OCI-M1 (cell line): ENCODE measurements at regions not wholly inside any gene's neighbourhood (a gene's known extent, or its start where the extent isn't known, plus 50 kb on each side); places are given as distances from the start of the nearest gene placed in this dataset.

Source experiments
- DNase-seq: peaks from one replicate; lab custom pipeline; 2025; lab: John Stamatoyannopoulos, UW

DNA sequence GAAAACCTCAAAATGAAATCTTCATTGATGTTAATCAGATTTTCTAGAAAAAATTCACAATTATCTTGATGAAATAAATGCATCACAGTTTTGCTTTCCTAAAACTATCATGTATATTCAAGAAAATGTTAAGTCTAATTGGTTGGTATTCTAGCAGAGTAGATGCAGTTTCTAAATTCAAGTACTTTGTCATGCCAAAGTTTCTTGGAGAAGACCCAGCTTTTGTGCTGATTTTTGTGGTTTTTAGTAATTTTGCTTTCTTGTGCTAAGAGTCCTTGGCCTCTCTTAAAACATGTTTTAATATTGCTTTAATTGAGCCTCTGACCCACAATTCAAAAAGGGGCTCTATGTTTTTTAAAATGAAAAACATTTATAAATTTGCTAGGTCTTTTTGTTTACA, 924.8 kb upstream of the PTPRD start:
- DNase-seq: no peak

DNA sequence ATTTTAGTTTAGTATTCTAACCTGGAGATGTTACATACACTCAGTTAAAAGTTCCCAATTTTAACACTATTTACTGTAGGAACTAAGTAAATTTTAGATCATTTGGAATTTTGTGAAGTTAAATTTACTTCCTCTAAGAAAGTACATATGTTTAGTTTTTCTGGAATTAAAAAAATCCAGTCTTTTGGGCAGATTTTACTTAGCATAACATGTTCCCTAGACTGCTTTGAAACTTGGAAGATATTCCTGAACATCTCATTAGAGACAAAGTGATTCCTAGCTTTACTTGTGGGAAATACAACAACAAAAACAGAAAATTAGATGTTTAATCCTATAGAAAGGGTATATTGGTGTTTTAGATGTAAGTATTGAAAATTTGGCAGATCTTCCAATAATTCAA, 930.0 kb upstream of the PTPRD start:
- no peak for DNase-seq

DNA sequence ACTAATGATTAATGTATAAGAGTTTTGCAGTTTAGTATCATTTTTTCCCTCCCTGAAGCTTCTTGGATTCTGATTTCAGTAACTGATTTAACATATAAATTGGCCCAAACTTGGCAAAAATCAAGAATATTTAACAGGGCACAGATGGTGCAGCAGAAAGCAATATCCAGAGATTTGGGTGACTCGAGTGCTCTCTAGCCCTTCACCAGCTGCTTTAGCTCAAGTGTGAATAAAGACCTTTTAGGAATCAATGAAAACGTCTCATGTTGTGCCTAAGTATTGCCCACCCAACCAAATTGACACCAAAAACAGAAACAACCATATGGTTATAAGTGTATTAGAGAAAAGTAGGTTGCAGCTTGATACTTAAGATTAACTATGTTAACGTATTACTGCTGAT, 933.4 kb upstream of the PTPRD start:
- DNase-seq: no peak

DNA sequence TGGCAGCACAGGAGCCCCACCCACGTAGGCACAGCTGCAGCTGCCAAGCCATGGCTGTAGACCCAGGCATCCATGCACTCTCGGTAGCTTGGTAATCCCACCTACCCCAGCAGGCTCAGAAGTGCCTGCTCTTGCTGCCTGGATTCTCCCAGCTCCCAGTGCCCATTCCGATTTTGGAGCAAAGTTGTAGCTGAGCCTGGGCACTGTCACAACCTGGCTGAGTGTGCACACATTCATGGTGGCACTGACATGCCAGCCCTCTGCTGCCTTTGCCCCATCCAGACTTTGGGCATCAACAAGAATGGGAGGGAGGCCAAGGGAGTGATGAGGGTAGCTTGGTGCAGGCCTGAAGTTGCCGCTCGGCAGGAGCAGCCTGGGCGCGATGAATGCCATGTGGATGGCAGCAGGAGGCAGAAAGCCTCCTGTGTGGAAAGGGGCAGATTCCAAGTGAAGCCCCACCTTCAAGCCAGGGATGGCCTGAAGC, 936.6 kb upstream of the PTPRD start:
- DNase-seq: no peak

DNA sequence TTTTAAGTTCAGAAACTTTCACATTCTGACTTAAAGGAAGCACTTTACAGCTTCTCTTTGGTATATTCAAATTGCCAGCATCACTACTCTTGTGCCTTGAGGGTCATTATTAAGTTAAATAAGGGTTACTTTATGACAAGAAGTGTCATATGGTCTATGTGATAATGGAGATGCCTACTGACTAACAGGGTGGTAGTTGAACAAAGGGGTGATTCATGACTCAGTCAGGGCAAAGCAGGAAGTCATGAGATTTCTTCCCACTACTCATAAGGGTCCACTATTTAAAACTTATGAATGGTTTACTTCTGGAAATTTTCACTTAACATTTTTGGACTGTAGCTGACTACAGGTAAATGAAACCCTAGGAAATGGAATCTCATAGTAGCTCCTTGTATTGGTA, 938.3 kb upstream of the PTPRD start:
- DNase-seq: no peak

DNA sequence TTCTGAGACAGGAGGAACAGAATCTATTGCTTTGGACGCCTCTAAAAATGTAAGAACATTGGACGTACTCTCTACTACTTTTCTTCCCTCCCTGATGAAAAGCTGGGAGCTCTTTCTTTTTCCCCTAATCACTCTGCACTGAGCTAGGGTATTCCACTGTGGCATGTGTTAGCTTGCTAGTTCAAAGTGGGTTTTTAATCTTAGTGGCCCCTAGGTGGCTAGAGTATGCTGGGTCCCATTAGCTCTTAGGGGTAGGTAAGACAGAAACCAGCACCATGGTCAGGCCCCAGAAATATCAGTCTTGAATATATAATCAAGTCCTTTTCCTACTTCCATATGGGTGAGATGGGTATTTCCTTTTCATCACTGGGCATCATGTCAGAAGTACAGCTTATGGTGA, 945.2 kb upstream of the PTPRD start:
- no peak for DNase-seq

DNA sequence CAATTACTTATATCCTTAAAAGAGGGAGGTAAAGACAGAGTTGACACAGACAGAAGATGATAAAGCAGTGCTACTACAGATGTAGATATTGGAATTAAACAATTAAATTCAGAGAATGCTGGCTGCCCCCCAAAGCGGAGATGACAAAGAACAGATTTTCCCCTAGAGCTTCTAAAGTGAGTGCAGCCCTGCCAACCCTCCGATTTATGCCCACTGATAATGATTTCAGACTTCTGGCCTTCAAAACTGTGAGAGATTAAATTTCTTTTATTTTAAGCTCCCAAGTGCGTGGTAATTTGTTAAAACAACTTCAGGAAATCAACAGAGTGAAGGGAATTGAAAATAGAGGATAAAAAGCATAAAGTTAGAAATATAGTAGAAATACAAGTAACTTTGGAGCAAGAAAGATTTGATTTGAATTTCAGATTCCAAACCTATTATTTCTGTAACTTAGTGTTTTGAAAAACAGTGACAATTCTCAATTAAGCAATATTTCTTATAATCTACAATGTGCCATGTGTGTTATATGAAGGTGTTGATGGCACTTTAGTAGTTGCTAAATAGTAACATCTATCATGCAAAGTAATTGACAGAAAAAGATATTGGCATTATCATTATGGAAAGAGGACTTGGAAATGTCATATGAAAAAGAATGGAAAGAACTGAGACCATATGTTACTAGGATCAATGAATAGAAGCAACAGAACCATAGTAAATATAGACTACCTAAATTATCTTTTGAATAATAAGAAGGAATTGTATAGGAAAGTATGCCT, 946.4 kb upstream of the PTPRD start:
- no peak for DNase-seq

DNA sequence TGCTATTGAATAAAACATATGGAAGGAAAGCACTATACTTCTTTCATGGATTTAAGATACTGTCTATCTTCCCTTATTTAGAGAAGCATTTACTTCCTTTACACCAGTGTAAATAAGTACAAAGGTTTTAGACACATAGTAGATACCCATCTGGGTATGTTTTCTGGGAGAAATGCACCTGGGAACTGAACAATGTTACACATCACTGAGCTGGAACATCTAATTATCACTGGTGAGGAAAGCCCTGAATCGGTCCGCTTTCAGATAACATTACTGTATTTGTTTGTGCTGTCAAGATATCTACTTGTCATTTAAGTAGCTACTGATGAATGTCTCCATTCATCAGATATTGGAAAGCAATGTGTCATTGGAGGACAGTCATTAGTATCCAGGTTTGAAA, 964.7 kb upstream of the PTPRD start:
- no peak for DNase-seq

DNA sequence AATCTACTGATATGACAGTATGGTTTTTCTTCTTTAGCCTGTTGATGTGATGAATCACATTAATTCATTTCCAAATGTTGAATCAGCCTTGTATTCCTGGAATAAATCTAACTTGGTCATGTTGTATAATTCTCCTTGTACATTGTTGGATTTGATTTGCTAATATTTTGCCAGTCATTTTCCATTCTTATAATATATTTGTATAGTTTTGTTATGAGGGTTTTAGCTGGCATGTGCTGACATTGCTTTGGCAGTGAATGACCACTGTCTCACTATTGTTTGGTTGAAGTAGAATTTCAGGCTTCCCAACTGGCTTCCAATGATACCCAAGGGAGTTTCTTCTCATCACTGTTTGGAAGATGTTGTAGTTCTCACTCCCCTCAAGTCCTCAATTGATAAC, 983.0 kb upstream of the PTPRD start:
- no peak for DNase-seq

DNA sequence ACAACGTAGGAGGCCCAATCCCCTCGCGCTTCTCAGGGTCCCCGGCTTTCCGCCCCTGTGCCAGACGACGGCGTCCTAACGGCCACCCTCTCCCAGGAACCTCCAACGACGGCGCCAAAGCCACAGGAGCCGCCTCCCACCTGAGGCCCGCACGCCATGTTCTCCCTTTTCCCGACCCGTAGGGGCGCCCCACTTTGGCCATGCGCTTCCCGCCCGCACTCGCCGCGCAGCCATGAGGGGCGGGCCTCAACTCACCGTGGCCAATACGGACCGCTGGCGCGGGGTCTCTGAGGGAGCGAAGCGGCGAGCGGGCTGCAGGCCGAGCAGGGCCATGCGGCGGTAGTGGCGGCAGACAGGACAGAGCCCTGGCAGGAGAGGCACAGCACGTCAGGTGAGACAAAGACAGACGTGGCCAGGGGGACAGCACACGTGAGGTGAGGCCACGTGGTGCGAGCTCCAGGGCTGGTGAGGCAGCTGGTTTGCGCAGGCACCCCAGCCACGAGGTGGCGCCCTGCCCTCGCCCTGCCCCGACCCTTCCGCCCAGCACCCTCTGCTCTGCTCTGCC, 1005.5 kb upstream of the PTPRD start:
- no peak for DNase-seq

DNA sequence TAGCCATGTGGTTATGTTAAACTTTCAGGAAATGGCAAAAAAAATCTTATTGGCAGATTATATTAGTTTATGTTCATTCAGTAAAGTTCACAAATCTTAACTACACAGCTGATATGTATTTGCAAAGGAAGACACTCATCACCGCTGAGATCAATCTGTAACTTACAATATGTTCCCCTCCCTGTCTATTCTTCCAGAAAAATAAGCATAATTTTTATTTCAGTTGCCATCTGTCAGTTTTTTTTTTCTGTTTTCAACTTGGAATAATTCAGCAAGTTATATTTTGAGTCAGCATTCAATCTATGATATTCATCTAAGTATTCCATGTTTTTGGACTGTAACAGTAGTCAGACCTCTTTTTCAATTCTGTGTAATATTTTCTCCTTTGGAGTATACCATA, 1019.9 kb upstream of the PTPRD start:
- no peak for DNase-seq

DNA sequence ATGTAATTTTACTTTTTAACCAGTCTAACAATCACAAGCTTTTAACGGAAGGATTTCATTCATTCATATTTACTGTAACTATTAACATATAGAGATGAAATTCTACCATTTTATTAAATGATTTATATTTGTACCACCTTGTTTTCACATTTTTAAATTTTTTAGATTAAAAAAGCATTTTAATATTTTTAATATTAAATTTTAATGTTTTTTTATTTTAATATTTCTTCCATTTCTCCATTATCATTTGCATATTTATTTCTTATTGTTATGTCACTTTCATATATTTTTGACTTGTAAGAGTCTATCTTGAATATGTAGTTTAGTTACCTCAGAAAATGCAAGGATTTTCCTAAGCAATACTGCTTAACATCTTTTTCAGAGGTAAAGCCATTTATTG, 1034.0 kb upstream of the PTPRD start:
- no peak for DNase-seq

DNA sequence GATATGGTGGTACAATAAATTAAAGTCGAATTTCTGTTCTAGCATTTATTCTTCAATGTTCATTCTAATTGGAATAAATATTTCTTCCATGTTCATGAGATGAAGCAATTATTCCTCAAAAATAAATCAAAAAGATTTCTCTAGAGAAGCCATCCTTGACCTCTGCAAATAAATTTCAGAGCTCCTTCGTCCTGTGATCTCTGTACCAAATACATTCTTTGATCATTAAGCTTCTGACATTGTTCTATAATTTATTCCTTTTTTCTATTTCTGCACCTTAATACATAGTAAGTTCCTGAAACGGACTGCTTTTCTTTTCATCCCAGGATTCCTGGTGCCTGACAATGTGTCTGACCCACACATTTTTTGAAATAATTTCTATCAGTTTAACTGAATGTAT, 1039.3 kb upstream of the TYRP1 start:
- DNase-seq: no peak

DNA sequence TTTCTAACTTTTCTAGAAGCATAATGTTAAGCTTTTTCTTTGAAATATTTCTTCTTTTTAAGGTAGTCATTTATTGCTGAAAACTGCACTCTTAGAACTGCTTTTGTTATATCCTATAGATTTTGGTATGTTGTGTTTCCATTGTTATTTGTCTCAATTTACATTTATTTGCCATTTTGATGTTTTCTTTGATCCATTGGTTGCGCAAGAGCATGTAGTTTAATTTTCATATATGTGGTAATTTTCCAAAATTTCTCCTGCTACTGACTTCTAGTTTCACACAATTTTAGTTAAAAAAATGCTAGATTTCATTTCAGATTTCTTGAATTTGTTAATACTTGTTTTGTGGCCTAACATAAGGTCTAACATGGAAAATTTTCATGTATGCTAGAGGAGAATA, 1029.3 kb upstream of the TYRP1 start:
- no peak for DNase-seq

DNA sequence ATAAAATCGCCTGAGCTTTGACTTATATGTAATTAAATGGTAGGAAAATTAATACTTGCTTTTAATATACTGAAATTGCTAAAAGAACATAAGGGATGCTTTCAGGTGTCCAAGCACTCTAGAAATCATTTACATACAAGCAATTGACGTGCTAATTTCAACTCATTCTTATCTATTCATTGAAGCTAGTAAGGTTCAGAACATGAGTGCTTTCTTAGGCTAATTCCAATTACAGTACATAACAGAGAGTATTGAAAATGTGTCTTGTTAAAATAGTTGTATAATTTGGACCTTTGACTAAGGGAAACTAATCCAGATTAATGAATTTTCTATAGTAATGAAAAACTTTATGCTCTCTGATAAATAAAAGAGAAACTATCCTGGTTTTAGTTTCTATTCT, 1016.4 kb upstream of the TYRP1 start:
- DNase-seq: no peak

DNA sequence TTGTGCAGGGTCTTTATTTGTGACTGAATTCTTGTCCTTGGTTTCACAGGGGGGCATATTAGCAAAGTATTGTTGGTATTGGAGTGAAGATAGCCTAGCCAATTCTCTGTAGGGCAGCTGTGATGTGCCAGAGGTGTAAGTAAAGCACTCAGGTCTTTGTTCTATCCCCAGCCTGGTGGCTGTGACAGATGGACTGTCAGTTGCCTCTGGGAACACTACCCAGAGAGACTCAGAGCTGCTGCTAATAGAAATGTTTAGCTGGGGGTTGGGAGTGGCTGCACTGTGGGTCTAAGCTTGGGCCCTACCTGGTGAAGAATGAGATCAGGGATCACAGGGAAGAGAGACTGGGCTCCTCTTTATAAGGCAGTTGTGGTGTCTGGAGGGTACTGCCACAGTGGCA, 1006.5 kb upstream of the TYRP1 start:
- no peak for DNase-seq

DNA sequence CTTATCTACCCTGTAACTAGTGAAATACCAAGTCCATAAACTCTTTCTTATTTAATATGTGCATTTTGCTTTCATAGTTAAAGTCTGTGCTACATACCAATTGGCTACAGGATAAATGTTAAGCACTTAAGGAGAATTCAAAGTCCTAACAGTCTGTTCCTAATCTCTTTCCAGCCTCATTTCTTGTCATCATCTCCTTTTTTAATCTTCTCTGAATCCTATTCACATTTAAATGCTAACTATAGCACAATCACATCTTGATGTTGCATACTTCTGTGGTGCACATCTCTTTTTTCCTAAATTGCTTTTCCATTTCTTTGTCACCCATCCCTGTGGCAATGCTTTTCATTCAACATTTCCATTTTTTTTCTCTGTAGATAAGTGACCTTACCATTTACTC, 996.1 kb upstream of the TYRP1 start:
- DNase-seq: no peak

DNA sequence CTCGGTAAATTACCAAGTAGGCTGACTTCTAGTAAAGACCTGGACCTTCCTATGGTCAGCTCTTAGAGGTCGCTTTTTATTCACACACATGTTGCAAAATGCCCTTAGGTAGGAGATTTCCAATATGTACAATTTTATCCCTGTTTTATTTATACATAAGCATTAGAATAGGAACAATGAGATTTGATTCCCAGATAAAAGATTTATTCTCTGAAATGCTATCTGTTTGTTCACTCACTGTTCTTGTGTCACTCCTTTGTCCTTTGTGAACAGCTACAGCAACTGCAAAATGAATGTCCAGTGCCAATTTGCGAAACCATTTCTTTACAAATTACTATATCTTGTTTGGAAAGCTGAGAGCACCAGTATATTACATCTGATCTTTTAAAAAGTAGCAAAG, 991.5 kb upstream of the TYRP1 start:
- no peak for DNase-seq

DNA sequence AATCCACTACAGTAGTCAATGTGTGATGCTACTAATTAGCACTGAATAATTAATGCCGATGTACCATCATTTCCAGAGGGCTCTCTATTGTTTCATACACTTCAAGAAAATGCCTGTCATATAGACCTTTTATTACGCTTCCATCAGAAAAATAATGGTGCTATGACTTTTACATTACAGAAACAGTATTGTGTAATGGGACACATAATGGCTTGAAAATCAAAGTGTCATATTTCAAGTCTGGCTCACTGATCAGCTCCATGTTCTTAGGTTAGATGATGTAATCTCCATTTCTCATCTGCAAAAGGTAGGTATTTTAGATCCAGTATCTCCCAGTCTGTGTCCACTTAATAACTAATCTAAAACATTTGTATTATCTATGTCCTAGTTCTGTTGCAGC, 990.6 kb upstream of the TYRP1 start:
- DNase-seq: no peak

DNA sequence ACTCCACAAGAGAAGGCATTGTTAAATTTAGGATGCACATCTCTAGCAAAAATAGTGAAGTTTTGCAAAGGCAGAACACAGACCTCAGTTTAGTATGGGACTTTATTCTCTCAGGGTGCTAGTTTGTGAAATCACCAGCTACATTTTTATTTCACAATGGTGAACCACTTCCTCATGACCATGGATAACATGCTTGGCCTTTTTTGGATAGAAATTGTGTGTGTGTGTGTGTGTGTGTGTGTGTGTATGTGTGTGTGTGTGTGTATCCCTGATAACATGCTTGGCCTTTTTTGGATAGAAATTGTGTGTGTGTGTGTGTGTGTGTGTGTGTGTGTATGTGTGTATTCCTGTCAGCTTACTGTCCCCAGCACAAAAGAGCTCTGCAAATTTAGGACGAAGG, 989.0 kb upstream of the TYRP1 start:
- peak; percentile 89 for DNase-seq

DNA sequence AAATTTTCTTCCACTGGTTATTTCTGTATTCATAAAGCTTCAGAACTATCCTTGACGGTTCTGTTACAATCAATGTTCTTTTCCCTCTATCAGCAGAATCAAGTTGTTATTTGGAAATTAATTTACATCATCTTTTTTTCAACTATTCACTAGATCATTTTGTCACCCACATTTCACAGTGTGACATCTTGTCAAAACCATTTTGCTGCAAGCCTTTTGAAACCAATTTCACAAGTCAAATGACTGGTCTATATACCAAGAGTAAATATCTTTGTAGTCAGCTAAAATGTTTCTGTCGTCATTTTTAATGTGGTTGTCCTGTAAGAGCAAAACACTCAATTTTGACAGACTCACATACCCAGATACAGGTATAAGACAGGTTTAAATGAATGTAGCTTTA, 984.3 kb upstream of the TYRP1 start:
- no peak for DNase-seq

DNA sequence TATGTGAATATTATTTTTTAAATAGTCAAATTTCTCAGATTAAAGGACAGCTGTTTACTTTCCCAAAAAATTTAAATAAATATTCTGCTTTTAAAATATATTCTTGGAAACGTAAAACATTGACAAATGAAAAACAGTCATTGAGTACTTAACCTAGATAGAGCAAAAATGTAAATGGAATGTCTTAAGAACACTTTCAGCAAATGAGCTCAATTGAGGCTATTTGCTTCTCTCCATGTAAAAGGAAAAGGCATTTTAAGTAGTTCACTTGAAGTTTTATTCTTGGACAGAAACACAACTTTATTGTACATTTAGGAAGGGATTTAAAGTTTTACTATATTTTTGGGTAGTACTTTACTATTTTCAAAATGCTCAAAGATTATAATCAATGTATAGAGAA, 983.6 kb upstream of the TYRP1 start:
- DNase-seq: no peak

DNA sequence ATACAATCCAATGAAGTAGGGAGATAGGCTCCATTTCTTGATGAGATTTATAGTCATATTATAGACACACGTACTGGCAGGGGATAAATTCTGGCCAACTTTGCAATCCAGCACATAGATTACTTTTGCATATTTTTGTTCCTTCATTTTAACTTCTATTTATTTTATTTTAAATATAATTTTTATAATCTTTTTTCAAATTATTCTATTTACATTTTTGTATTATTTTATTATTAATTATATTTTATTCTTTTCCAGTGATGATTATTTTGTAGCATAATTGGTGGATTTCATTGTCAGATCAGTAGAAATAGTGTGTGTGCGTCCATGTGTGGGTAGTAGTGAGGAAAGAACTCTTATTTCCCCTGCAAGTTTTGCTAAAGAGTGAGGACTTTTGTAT, 980.1 kb upstream of the TYRP1 start:
- no peak for DNase-seq

DNA sequence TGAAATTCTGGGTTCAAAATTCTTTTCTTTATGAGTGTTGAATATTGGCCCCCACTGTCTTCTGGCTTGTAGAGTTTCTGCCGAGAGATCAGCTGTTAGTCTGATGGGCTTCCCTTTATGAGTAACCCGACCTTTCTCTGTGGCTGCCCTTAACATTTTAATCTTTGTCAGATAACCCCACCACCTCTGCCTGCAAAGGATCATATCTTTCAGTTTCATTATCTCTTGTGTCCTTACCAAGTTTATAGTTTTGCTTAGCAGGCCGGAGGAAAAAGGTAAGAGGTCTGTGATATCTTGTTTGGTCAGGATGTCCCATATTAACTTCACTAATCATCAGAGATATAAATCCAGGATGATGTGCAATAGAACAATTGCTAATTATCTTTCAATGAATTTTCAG, 970.2 kb upstream of the TYRP1 start:
- DNase-seq: peak; percentile 78
